GM21423 (cell line): ENCODE measurements at regions not wholly inside any gene's neighbourhood (a gene's known extent, or its start where the extent isn't known, plus 50 kb on each side); places are given as distances from the start of the nearest gene placed in this dataset.
"Not testable (repeated sequence)": the region's sequence is repeated elsewhere in the genome, so short reads cannot be mapped to it uniquely, and the experiment has no call there.

Experiments
- ATAC-seq: cut with Tn5 transposase; IDR thresholded peaks from one replicate; pipeline ENCODE4 v1.9.1; 2021; ENCODE audit warnings: mild to moderate bottlenecking, moderate library complexity; ENCODE audit not compliant: unreplicated experiment

DNA sequence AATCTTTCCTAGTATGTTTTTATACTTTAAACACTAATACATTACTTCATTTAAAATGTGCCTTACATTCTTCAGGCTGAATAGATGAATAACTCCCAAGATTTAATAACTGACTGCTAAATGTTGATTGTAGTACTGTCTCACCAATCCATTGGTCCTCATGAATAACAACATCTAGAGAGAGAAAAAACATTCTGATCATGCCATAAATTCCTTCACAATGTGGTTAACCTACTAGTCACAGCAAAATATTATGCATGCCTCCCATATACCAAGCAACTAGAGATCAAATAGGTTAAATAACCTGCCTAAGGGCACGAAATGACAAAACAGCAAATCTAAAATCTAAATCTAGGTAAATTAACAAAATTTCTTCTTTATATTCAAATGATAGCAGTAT, 66.2 kb downstream of the SYT15 start:
- ATAC-seq: not testable (repeated sequence)

DNA sequence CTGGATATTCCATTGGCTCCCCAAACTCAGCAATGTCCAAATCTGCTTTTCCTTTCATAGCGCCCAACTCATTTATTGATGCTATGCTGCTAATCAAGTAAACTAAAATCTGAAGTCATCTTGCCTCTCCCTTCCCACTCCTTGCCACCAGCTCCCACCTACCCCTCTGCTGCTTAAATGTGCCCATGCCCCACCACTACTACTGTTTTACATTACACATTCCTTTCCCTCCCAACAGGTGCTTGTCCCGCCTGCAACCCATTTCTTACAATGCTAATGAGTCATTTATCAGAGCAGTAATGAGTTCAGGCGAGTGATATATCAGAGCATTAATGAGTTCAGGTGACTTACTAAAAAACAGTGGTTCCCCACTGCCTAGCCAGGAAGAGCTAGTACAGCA, 67.2 kb downstream of the SYT15 start:
- not testable (repeated sequence) for ATAC-seq

DNA sequence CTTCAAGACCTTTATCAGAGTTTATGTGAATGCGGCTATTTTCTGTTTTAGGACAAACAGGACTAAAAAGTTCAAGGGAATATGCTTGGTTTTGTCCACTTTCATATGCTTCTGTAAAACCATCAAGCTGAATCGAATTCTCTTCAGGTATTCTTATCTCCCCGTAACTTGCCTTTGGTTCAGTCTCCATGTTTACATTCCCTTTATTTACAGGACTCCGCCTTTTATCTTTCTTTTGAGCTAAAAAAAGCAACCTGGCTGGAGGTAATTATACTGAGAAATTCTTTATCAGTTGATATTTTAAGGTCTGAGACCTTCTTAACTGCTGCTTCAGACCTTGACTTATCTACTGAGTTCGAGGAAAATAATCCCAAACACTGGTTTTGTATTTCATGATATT, 72.0 kb downstream of the SYT15 start:
- ATAC-seq: not testable (repeated sequence)

DNA sequence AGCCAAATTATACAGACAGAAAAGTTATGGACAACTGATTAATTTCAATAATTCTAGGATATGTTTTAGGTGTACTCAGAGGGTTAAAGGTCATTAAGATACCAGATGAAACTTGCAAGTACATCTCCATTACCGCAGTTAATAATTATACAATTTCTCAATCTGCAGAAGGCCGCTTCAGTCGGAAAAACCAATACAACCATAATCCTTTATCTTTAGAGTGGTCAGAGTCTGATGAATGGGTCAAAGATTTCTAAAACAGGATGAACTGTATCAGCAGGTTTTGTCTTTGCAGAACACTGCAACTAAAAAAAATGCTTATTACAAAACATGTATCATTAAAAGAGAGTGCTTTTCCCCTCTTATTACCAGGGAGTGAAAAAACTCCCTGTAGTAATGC, 78.5 kb downstream of the SYT15 start:
- not testable (repeated sequence) for ATAC-seq

DNA sequence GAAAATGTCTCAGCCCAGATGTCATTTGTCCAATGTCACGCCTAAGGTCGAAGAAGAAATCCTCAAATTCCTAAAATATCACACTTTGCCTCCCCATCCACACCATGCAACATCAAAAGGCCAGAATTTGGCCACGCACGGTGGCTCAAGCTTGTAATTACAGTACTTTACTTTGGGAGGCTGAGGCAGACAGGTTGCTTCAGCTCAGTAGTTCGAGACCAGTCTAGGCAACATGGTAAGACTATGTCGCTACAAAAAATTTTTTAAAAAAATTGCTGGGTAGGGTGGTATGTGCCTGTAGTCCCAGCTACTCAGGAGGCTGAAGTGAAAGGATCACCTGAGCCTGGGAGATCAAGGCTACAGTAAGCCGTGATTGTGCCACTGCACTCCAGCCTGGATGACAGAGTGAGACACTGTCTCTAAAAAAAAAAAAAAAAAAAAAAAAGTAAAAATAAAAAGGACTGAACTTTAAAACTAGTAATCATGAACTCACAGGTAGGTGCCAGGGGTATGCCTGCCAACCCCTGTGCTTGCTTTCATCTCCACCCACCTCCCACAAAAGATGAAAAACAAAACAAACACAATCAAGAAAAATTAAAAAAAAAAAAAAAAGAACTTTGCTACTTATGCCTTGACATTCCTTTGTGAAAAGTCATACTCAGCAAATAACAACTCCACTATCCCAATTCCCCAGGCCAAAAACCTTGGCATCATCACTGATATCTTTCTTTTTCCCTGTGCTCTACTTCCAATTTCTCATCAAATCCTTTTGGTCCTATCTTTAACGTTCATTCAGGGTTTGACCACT, 81.3 kb downstream of the SYT15 start:
- ATAC-seq: not testable (repeated sequence)

DNA sequence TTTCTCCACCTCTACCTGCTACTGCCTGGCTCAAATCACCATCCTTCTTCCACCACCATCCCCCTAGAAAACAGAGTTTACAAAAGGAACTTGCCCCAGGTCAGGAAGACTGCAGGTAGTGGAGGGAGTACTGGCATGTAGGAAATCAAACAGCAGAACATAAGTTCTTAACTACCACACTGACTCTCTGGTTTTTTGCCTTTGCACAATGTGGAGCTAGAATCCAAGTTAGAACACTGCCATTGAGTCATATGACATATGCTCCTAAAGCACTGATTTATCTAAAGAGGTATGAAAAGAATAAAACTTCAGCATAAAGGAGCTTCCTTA, 81.9 kb downstream of the SYT15 start:
- not testable (repeated sequence) for ATAC-seq

DNA sequence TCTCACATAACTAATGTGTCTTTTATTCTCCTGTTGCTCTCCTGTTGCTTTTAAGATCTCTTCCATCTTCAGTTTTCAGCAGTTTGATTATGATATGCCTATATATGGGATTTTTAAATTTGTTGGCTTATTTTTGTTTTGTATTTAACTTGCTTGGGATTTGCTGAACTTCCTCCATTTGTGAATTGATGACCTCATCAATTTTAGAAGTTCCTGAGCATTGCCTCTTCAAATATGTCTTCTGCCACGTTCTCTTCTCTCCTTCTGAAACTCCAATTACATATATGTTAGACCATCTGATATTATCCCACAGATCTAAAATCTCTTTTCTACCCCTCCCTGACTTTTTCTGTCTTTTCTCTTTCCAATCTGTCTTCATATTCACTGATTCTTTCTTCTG, 86.6 kb downstream of the SYT15 start:
- ATAC-seq: not testable (repeated sequence)

DNA sequence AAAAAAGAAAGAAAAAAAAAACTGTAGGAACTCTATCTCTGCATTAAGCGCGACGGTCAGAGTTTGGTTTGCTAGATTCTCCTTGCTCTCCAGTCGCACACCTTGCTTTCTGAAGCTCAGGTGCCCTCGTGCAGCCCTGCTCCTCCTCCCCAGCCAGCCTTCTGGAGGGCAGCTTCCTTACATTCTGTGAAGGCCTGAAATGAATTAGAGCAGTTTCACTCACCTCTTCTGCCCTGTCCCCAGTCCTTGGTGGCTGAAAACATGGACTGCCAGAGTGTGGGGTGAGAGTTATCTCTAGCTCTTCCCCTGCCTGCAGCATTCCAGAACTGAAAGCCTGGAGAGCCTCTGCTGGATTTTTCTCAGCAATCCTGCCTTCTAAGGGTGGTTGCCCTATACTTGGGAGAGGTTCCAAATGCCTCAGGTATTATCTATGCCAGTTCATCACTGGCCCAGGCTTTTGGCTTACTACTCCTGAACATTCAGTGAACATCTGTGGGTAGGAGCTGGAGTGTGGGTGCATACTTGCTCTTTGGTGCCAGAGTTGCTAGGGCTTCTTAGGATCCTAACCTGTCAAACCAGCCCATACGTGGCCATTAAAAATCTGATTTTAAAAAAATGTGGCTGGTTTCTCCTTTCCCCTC, 89.5 kb downstream of the SYT15 start:
- ATAC-seq: not testable (repeated sequence)

DNA sequence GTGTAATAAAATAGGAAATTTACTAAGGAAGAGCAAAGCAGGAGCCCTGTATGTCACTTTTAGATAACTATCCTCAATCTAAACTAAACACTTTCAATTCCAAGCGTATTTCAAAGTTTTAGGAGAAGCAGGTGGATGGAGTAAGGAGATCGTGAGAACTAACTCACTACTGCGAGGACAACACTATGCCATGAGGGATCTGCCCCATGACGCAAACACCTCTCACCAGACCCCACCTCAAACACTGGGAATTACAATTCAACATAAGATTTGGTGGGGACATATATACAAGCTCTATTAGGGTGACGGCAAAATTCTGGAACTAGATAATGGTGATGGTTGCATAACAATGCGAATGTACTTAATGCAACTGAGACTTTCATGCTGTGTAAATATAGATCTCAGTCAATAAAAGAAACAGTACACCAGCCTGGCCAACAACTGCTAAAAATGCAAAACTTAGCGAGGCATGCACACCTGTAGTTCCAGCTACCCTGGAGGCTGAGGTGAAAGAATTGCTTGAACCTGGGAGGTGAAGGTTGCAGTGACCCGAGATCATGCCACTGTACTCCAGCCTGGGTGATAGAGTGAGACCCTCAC, 99.0 kb downstream of the SYT15 start:
- not testable (repeated sequence) for ATAC-seq

DNA sequence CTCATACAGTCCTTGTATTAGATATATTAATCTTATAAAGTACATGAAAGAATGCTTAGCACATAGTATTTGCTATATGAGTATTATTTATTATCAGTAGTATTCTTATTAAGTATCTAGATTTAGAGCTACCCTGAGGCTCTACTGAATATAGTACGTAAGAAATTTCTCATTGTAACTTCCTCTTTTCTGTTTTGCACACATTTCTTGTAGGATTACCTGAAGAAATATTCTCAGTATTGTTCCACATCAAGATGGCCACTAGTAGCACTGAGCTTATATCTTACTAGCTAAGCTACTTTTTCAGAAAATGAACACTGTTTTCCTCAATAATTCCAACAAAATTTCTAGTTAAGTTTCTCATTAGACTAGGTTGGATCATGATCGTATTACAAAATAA, 112.5 kb downstream of the SYT15 start:
- not testable (repeated sequence) for ATAC-seq

DNA sequence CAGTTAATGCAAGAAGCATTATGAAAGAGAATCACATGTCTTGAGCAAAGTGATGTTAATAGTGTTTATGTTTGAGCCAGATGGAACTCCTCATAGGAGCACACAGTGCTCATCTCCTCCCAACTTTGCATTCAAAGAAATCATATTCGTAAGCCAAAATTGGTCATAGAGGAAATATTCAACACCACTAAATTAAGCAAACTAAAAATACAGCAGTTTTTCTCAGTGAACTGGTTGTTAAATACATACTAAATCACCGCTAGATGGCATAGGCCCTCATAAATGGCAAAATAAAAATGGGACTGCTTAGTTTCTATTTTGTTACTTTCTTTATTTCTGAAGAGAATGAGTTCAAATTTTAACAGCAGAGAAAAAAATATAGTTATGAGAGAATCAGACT, 114.3 kb downstream of the SYT15 start:
- ATAC-seq: not testable (repeated sequence)

DNA sequence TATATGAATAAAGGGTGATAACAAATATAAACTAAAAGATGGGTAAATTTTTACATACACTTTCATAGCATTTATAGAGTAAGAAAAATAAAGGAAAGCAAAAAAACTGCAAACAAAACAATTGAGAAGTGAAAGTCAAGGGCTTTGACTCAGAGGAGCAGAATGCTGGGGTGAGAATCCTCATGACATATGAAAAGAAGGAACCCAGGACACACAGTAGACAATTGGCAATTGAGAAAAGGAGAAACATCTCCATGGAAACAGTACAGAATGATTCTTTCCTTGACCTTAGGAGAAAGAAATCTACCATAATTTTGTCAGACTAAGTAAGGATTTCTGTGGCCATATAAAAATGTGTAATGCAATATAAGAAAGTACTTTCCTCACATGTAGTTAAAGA, 138.3 kb downstream of the SYT15 start:
- ATAC-seq: not testable (repeated sequence)

DNA sequence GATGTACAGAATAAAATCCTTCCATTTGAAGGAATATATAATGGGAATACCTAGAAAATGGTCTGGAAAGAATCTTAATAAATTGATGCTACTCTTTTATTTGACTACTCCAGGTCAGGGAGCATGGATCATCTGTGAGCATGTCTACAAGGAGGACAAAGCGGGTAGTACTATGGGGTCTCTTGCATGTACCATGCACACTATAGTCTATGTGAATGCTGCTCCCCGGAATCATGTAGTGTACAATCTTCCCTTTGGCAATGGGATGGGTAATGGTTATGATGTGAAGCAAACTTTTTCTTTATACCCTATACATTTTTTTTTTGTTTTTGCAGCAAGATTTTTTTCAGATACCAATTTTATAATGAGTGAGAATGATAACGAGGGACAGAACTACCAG, 139.1 kb downstream of the SYT15 start:
- not testable (repeated sequence) for ATAC-seq

DNA sequence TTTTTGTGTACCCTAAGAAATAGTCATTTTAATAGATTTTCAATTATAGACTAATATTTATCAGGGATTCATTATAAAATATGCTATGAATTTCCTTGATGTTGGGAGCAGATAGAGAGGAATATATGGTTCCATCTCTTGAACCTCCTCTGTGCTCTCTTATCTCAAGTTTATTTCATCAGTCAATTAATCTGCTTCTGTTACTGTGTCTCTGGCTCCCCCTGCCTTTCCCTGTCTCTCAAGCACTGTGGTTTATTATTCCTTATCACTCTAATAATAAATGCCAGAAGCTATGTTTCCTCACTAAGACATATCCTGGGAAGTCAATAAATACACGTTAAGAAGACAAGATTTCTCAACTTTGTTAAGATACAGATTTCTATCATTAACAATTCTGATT, 141.5 kb downstream of the SYT15 start:
- ATAC-seq: not testable (repeated sequence)

DNA sequence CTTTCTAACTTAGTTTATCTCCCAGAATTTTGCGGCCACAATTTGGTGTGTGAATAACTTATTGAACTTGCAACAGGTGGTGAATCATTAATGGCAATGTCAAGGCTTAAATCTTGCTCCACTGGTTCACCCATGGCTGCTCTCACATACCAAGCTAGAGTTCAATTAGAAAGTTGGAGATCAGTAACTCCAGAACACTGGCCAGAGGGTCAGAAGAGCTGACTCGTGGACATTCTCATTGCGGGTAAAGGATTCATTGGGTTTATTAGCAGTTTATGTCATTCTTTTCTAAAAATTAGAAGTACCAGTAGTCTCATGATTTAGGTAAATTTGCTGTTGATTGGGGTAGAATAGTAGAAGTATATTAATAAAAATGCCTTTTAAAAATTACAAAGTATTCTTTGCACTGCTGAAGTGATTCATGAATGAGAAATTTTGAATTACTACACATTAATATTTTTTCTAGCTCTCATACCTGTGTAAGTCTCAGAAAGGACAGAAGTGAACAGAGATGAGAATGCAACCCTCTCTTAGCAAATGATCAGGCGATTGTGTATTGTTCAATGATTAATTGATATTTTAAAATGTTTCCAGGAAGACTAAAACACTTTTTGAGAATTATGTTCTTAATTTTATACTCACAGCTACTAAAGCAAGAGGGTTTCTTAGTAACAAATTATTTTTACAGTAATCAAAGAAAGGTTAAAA, 142.0 kb downstream of the SYT15 start:
- not testable (repeated sequence) for ATAC-seq

DNA sequence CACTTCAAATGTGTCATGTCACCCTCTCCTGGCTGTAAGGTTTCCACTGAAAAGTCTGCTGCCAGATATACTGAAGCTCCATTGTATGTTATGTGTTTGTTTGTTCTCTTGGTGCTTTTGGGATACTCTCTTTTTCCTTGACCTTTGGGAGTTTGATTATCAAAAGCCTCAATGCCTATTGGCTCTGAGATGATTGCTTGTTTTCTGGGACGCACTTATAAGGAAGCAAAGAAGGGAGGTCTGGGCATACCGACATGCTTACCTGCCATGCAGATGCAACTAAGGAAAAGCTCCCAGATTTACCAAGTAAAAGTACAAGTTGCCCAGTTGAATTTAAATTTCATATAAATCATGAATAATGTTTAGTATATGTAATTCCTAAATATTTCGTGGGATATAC, 145.3 kb downstream of the SYT15 start:
- not testable (repeated sequence) for ATAC-seq

DNA sequence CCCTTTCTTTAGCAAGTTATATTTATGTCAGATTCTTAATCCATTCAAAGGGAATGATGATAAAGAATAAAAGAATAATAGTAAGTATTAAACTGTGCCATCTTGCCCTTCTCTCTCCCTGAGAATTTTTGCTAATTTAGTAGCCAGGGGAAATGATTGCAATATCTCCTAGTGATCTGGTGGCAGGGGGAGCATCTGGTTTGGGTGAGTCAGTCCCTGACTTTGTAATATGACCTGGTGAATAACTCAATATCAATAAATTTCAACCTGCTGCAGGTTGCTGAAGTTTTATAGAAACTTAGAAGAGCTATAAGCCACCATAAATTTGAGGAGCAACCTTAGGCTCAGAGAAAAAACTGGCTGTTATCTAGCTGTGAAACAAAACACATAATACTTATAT, 149.4 kb downstream of the SYT15 start:
- not testable (repeated sequence) for ATAC-seq

DNA sequence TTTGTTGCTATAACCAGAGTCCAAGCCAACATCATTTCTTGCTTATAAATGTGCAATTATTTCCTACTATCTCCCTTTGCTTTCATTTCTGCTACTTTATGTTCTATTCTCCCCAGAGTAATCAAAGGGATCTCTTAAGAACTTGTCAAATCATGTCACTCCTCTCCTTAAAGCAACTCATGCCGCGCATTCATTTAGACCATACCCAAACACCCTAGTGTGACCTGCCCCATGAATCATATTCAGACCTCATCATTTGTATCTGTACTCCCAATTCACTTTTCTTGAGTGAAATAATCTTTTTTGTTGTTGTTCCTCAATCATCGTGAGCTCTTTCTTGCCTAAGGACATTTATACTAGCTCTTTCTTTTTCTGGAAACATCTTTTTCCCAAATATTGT, 151.8 kb downstream of the SYT15 start:
- not testable (repeated sequence) for ATAC-seq

DNA sequence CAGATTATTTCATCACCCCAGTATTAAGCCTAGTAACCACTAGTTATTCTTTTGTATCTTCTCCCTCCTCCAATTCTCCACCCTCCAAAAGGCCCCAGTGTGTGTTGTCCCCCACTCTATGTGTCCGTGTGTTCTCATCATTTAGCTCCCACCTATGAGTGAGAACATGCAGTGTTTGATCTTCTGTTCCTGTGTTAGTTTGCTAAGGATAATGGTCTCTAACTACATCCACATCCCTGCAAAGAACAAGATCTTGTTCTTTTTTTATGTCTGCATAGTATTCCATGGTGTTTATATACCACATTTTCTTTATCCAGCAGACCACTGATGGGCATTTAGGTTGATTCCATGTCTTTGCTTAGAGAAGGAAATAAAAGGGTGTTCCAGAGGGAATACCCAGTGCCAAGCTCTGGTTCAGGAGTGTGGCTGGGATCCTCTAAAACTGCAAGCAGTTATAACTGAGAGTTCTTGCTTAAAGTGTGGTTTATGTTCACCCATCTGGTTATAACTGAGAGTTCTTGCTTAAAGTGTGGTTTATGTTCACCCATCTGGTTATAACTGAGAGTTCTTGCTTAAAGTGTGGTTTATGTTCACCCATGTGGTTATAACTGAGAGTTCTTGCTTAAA, 154.8 kb downstream of the SYT15 start:
- not testable (repeated sequence) for ATAC-seq

DNA sequence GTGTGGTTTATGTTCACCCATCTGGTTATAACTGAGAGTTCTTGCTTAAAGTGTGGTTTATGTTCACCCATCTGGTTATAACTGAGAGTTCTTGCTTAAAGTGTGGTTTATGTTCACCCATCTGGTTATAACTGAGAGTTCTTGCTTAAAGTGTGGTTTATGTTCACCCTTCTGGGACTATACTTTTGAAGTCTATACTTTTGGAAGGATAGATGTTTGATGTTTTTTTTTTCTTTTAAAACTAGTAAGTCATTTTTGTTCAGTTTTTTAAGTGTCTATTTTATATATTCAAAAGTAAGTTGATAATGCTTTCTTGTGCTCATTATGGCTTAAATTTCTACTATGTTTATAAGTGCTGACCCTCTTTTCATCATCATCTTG, 155.3 kb downstream of the SYT15 start:
- not testable (repeated sequence) for ATAC-seq

DNA sequence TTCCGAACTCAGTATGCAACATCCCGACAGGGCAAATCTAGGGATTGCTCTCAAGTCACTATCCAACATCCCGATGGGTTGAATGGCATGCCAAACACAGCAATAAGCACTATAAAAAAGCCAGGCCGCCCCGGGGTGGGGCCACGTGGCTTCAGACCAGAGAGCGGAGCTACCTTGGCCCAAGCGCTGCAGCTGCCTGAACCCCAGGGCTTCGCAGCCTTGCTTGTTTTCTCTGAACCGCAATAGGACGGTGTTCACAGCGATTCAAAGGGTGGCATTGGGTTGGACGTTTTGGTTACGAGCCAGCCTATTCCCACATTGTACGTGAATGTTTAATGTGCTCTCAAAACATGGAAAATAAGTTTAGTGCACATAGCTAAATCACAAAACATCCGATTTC, 161.0 kb downstream of the SYT15 start:
- ATAC-seq: not testable (repeated sequence)
